ENCODE measurements at regions not wholly inside any gene's neighbourhood (a gene's known extent, or its start where the extent isn't known, plus 50 kb on each side); places are given as distances from the start of the nearest gene placed in this dataset.
"Not testable (repeated sequence)": the region's sequence is repeated elsewhere in the genome, so short reads cannot be mapped to it uniquely, and the experiment has no call there.

GRCh38 chr3:137641879-137642704 lies 122.0 kb upstream of the SOX14 start:
- DNase-seq, result no peak

GRCh38 chr3:137642831-137643230 lies 121.3 kb upstream of the SOX14 start:
- DNase-seq, result no peak

GRCh38 chr3:137647179-137647578 lies 116.9 kb upstream of the SOX14 start:
- DNase-seq, result no peak

- no peak for DNase-seq
Observed at GRCh38 chr3:137669519-137670060, 94.5 kb upstream of the SOX14 start.

- no peak for DNase-seq
Observed at GRCh38 chr3:137687181-137687879, 76.8 kb upstream of the SOX14 start.

GRCh38 chr3:137692803-137693431 lies 71.2 kb upstream of the SOX14 start:
- peak in 2 of 3 donors; percentile 4 to 17 for DNase-seq

- no peak for DNase-seq
Observed at GRCh38 chr3:137693791-137694190, 70.3 kb upstream of the SOX14 start.

- no peak for DNase-seq
Observed at GRCh38 chr3:137694836-137695235, 69.3 kb upstream of the SOX14 start.

GRCh38 chr3:137695351-137695750 lies 68.8 kb upstream of the SOX14 start:
- DNase-seq, result no peak

- peak; percentile 6 to 21 (median 10) for DNase-seq
Observed at GRCh38 chr3:137709011-137709601, 55.0 kb upstream of the SOX14 start.

- not testable (repeated sequence) for DNase-seq
Observed at GRCh38 chr3:137713965-137714364, 50.1 kb upstream of the SOX14 start.

Measured in suppressor macrophage treated with lipopolysaccharide for 1 hour (primary cell).